ENCODE measurements at regions not wholly inside any gene's neighbourhood (a gene's known extent, or its start where the extent isn't known, plus 50 kb on each side); places are given as distances from the start of the nearest gene placed in this dataset.
"Not testable (repeated sequence)": the region's sequence is repeated elsewhere in the genome, so short reads cannot be mapped to it uniquely, and the experiment has no call there.

DNA sequence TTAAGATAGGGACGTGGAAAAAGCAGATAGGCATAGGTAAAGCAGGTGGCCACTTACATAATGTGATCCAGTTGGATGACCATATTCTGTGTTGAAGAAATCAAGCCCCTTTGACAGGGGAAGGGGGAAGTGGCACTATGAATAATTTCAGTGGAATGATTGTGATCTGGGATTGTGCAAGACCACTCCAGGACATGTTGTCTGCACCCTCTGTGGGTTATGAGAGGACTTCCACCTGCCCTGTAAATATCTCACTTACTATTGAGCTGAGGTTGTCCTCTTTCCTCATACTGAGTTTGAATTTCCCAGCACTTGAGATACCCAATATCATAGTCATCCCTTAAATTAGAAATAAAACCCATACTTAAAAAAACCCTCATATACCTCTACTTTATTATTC is 220.7 kb downstream of the IRS1 start:
- no peak for DNase-seq (ENCODE audit: low spot score)

DNA sequence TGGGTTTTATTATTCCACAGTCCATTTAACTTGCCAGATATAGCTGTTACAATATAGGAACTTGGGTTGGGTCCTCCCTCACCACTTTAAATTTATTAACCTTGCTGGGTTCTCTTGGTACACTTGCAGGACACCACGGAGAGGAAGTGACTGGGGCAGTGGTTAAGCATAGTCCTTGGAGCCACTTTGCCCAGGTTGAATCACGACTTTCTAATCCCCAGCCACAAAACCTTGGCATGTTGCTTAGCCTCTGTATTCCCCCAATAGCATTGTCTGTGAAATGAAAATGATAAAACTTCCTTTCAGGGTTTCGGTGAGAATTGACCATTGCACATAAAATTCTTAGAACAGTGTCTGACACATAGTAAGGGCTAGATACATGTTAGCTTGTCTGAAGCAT is 221.2 kb downstream of the IRS1 start:
- DNase-seq (ENCODE audit: low spot score), result no peak

DNA sequence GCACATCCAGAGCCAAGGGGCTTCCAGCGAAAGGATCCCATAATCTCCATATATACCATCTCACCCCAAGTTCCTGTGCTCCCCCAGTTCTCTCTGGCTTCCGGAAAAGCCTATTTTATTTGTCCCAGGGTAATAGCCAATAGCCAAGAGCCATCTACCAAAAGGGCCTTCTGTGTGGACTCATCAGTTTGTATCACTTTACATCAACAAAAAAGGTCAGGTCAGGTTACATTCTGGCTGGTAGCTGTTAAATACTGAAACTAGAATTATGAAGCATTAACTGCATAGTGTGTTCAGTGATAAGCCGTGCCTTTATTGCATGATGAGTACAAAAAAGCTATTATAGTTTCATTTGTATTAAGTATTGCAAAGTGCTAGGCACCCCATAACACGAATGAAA is 223.7 kb downstream of the IRS1 start:
- no peak for DNase-seq (ENCODE audit: low spot score)

DNA sequence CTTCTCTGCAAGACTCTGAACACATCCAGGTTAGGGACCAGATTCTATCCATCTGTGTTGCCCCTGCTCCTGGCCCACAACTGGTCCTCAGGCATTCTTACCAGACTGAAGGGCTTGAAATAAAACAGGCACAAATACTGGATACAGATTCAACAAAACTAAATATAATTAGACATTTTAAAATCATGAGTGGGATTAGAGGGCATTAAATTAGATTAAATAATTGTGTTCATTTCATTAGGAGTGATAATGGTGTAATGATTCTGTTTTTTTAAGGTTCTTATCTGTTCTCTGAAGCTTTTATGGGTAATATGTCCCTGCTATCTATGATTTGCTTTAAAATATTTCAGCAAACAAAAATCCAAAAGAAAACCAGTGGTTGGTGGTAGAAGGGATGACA is 226.5 kb downstream of the IRS1 start:
- DNase-seq (ENCODE audit: low spot score), result no peak

DNA sequence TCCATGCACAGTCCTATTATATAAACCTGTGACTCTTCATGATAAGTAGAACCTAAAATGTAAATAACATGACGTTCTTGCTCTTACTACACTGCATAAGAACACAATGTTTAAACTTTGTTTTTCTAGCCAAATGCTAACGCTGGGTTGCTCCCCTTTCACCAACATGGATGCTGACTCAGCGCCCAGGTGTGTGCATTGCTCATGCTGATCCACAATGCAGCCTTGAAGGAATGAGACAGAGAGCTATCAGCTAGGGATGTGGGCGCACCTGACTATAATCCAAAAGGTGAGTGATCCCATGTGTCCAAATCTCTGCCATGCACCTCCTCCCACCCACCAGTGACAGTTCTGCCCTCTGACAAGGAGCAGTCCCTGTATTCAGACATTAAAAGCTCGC is 235.0 kb downstream of the IRS1 start:
- no peak for DNase-seq (ENCODE audit: low spot score)

DNA sequence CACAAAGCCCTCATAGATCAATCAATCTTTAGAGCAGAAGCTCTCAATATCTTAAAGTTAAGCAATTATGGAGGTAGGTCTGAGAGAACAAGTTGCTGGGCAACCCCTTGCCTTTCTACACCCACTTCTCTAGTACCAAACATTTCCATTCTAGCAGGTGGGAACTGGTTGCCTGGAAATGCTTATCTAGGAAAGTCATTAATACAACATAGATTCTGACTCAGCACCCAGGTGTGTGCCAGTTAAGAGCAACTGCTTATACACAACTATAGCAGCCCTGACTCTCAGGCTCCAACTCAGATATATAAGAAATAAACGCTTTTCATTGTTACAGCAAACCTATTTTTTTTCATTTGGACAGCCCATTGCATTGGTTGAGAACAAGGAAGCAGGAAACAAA is 237.7 kb downstream of the IRS1 start:
- no peak for DNase-seq (ENCODE audit: low spot score)

DNA sequence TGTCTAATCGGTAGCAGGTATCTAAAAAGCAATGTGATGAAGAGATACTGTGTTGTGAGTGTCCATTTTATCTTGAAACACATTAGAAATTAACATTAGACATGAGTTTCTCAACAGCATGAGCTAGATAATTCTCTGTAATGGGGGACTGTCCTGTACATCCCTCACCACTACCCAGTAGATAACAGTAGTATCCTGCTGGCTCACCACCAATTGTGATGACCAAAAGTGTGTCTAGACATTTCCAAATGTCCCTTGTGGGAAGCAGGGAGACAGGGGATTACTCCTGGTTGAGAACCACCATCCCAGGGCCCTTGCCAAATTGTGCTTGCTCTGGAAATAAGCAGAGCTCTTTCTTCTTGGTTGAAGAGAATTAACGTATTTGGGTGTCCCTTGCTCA is 239.3 kb downstream of the IRS1 start:
- no peak for DNase-seq (ENCODE audit: low spot score)

DNA sequence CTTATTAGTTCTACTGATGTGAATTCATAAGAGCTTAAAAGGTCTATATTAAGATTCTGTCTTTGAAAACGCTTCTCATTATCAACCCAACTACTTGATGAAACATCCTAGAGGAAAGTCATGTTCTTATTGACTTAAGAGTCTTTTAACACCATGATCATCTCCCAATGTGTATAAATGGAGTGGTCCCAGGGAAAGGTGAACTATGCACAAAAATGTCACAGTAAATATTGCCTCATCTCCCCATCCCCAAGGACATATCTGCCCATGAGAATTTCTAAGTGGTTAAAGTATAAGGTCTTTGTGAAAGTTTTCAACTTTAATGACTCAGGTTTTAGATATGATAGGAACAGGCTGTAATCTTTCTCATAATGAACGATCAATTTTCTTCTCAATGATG is 240.1 kb downstream of the IRS1 start:
- DNase-seq (ENCODE audit: low spot score), result no peak

DNA sequence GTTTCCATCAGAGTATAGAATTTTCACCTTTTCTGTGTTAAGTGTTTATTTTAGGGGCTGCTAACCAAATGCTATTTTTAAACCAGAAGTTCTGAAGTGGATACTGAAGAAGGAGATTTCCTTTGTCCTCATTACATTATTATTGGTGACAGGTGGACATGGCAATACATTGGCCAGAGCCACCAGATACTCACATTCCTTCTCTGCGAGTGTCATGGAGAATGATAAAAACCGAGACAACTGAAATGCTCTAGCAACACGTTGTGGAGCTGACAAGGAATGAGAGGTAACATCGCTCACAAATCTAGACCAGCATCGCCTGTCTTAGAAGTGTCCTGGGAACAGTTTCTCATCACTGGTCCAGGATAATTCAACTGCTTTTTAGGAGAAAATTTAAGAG is 241.2 kb downstream of the IRS1 start:
- no peak for DNase-seq (ENCODE audit: low spot score)

DNA sequence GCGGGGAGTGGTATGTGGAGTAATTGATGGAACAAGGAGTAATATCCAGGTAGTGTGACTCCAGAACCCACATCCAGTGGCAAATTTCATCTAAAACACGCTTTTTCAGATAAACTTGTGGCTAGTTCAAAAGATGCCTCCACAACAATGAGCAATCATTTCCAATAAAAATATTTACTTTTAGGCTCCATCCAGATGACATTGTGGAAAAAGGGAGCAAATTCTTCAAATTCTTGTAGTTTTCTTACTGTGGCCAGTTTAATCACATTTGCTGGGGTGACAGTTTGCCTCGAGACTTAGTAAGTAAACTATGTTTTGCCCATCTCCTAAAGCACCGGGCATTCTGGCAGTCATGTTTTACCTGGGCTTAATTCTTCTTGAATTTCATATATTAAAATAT is 243.6 kb downstream of the IRS1 start:
- DNase-seq (ENCODE audit: low spot score), result no peak

DNA sequence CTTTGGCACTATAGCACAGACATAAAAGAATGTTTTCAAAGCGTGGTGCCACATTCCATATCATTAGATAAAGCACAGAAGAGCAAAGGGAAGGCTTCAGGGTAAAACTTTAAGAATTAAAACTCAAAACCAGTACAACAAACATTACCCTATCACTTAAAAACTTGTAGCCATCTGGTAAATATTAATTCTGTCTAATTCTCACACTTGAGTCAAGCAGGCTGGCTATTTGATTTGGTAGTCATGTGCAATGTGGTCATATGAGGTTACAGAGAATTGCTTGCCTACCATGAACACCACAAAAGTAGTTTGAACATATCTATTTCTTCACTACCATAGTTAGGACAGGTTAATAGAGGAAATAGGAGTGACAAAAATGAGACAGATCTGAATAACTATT is 244.9 kb downstream of the IRS1 start:
- DNase-seq (ENCODE audit: low spot score), result no peak

DNA sequence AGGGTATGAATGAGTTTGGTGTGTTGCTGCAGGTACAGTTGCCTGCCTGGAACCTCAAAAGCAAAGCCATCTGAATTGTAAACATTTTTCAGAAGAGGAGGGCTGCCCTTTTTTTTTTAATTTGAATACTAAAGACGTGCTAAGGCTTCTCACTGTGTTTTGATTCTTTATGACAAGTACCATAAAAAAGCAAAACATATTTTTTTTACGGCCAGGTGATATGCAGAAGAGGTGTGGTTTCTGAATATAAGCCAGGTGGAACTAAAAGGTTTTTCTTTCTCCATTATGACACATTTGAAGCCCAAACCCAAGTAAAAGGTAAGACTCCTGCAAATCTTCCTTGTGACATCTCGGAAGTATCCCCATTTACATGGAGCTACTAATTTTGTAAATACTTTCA is 246.3 kb downstream of the IRS1 start:
- no peak for DNase-seq (ENCODE audit: low spot score)

DNA sequence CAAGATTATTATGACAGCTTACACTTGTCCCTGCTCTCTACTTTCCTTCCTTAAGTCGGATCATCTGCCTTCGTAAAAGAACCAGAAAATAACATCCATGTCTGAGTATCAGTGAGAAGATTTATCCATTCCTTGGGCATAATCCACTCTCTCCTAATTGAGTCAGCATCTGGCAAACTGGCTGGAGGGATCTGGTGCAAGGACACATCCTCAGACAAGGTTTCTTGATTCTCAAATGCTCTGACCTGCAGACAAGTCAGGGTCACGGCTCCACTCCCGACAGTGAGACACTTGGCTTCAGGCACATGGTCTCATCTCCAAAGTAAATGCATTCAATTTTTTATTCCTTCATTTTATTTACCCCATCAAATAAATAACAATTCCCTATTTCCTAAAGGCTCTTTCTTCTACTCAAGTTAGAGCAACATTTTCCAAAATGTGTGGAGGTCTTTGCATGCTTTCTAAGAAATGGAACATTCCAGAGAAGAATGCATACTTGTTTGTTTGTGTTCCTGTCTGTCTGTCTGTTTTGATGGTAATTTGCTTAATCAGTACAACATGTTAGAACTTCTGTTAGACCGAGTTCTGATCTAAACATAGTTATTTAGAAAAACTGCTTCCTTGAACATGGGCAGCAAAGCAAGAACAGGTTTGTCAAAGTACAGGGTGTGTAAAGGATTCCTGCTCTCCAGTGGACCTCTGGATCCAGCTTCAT is 246.9 kb downstream of the IRS1 start:
- DNase-seq (ENCODE audit: low spot score), result no peak

DNA sequence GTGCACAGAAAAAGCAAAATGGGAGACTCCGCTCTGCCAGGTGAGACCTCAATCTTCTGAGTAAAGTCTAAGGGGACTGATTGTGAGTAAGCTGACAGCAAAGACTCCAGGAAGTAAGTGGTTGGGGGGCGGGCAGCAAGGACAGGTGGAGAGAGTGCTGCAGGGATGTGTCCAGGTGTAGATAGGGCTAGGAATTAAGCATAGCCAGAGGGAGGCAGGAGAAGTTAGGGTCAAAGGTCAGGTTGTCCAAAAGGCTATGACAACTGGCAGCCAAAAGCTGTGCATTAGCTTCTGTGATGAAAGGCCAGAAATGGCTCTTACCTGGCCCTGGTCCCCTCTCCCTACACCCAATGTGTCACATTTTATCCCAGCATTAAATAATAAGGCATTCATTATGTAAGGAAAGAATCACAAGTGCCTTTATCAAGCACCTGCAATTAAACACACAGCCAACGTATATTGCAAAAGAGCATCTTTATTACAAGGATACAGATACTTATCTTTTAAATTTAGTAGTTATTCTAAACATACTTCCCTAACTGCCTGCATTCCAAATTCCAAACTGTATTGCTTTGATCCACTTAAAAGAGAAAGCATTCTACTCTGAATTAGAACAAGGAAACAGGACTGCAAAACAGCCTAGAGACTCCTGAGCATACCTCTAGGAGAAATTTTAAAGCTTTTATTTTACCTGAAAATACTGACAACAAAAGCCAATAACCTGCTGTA is 247.9 kb downstream of the IRS1 start:
- DNase-seq (ENCODE audit: low spot score), result no peak

DNA sequence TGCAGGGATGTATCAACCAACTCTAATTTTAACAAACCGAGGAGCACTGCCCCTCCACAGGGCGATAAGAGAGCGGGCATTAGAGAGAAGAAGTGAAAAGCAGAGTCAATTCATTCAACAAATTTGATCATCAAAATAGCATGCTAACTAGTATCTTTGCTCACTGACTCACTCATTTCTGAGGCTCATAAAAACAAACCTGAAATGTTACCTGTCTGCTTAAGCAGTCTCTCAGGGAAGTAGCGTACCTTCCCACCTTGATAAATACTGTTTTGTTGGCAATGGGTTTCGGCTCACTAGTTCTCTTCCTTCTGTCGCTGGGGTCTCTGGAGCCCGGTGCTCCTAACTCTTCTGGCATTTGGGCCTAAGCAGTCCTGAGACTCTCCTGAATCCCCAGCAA is 248.8 kb downstream of the IRS1 start:
- no peak for DNase-seq (ENCODE audit: low spot score)

DNA sequence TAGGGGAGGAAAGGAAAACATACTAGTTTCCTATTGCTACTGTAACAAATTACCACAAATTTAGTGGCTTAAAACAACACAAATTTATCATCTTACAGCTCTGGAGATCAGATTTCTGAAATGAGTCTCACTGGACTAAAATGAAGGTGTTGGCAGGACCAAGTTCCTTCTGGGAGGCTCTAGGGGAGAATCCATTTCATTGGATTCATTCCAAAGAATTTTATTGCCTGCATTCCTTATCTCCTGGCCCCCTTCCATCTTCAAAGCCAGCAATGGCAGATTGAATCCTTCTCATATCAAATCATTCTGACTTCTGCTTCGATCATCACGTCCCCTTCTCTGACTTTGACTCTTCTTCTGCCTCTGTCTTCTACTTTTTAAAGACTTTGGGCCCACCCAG is 250.9 kb downstream of the IRS1 start:
- no peak for DNase-seq (ENCODE audit: low spot score)

DNA sequence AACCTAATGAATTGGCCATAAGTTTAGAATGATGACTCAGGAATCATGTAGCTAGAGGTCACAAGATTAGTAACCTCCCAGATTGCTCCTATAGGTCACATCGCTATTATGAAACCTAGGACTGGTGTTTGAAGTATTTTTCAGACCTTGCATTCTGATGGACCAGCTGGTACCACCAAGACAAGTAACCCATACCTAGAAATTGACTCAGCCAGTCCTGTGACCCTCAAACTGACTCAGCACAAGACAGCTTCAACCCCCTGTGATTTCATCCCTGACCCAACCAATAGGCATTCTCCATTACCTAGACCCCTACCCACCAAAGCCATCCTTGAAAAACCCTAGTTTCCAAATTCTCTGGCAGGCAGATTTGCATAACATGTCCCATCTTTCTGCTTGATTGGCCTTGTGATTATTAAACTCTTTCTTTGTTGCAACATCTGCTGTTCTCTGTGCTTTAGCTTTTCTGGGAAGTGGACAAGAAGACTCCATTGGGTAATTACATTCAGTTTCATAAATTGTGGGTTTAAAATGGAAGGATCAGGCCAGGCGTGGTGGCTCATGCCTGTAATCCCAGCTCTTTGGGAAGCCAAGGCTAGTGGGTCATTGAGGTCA is 254.9 kb downstream of the IRS1 start:
- no peak for DNase-seq (ENCODE audit: low spot score)

DNA sequence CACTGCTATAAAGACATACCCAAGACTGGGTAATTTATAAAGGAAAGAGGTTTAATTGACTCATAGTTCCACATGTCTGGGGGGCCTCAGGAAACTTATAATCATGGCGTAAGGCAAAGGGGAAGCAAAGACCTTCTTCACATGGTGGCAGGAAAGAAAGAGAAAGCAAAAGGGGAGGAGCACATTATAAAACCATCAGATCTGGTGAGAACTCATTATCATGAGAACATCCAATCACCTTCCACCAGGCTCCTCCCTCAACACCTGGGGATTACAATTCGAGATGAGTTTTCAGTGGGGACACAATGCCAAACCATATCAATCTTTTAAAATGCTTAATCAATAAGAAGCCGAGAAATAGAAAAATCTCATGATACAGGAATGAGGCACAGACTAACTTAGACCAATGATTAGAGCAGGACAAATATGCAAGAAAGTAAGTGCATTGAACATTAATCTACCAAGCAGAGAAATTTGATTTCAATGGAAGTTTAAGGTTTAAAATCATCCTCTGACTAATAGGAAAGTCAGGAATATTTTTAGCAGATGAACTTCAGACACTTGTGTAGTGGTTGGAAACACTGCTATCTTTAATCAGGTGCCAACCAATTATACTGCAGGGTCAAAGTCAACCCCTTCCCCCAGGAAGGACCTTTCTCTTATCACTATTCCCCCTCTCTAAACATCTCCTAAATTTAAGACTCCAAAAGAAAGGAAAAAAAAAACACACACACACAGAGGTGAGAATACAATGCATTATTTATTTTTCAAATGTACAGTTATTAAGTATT is 259.2 kb downstream of the IRS1 start:
- DNase-seq (ENCODE audit: low spot score), result no peak

DNA sequence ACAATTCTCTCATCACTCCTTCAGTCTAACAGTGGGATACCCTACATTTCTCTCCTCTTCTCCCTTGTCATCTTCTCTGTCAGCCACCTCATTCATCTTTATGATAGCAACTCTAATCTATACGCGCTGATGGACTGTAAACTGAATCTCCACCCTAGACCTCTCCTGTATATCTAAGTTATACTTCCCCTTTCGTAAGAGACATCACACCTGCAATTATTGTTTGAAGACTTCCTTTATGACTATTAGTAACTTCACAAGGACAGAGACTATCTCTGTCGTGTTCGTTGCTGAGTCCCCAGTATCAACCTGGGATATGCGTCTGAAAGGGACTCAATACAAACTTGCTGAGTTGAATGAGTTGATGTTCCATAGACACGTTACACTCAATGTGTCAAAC is 263.2 kb downstream of the IRS1 start:
- DNase-seq (ENCODE audit: low spot score), result no peak

DNA sequence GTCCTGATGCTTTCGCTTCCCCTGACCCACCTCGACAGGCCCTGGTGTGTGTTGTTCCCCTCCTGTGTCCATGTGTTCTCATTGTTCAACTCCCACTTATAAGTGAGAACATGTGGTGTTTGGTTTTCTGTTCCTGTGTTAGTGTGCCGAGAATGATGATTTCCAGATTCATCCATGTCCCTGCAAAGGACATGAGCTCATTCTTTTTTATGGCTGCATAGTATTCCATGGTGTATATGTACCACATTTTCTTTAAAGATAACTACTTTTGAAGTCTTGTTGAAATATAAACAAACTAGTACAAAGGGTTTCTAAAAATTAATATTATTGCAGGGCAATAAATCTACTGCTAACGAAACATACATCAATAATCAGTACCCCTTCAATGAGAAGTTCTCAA is 266.6 kb downstream of the IRS1 start:
- not testable (repeated sequence) for DNase-seq (ENCODE audit: low spot score)

DNA sequence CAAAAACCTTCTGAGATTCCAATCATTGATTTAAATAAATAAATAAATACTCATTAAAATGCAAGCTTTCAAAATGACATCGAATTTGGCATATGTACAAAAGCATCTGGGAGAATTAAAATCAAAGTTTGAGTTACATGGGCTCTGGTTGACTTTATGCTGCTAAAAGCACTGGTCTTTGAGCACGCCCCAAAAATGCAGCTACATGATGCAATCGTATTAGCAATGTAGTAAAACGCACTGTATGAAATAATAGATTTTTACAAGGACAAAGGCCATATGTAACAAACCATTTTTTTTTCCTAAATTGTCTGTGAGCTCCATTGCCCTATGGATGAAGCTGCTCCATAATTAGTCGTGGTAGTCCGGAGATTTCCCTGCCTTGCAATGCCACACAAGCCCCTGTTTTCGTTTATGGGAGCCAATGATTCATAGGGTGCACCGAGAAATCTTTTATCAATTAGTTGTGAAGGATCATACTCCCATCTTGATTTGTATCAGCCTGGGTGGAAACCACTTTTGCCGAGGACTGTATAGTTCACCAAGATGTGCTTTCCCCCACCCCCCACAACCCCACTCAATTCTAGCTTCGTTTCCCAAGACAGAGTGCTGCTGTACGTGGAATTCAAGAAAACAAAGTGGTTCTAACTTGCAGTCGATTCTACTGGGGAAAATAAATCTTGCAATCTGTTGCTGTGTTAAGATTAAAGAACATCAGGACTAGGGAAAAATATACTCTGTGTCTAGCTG is 268.4 kb downstream of the IRS1 start:
- no peak for DNase-seq (ENCODE audit: low spot score)

DNA sequence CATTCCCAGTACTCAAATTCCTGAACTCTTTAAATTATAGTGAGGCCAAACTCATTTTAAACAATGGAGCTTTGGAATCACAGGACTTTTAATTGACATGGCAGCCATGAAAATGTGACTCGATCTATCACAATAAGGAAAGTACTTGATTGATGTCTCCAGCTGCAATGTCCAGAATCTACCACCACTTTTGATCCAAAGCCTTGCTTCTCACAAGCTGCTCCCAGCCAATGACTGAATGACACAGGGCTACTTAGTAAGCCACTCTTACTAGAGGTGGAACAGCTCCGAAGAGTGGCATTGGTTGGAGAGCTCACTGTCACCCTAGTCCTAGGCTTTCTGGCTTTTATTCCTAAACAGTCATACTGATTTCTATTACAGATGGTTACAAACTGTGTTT is 270.1 kb downstream of the IRS1 start:
- DNase-seq (ENCODE audit: low spot score), result no peak

All from CD4-positive, alpha-beta T cell treated with Interleukin-2 at 100 ng/mL for 4 hours (primary cell).